PC-3 (cell line): ENCODE measurements at regions not wholly inside any gene's neighbourhood (a gene's known extent, or its start where the extent isn't known, plus 50 kb on each side); places are given as distances from the start of the nearest gene placed in this dataset.

Experiments
- EZH2 ChIP-seq: fragments of 300-600 bp; sonication (generic); IDR thresholded peaks from one replicate; pipeline ENCODE4 v1.6.1; 2017; ENCODE audit warnings: antibody characterized with exemption, mild to moderate bottlenecking, low read length; ENCODE audit not compliant: unreplicated experiment
- TF ChIP-seq, protein P1 (sequence below): fragments of 300-600 bp; sonication (generic); conservative IDR thresholded peaks from 2 replicates; pipeline ENCODE4 v1.5.1; 2017; ENCODE audit warnings: antibody characterized with exemption, low read depth, mild to moderate bottlenecking, low read length

DNA sequence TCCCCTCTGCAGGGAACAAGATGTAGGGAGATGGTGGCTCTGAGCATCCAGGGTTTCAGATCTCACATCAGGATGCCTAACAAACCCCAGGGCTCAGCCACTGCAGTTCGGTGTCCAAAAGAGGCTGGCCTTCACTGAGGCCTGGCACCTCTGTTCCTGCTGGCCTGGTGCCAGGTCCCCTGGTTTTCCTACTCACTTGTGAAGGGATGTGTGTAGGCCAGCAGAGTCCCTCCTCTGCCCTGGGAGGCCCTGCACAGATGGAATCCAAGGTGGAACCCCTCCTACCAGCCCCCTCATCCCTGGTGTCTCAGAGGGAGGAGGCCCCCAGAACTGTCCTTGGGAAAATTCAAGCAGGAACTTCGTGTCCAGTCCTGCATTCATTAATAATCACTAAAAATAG lies 260.6 kb downstream of the CCSER2 start:
- TF ChIP-seq, protein P1, sequence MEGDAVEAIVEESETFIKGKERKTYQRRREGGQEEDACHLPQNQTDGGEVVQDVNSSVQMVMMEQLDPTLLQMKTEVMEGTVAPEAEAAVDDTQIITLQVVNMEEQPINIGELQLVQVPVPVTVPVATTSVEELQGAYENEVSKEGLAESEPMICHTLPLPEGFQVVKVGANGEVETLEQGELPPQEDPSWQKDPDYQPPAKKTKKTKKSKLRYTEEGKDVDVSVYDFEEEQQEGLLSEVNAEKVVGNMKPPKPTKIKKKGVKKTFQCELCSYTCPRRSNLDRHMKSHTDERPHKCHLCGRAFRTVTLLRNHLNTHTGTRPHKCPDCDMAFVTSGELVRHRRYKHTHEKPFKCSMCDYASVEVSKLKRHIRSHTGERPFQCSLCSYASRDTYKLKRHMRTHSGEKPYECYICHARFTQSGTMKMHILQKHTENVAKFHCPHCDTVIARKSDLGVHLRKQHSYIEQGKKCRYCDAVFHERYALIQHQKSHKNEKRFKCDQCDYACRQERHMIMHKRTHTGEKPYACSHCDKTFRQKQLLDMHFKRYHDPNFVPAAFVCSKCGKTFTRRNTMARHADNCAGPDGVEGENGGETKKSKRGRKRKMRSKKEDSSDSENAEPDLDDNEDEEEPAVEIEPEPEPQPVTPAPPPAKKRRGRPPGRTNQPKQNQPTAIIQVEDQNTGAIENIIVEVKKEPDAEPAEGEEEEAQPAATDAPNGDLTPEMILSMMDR = no peak
- TF ChIP-seq EZH2 = no peak
